ENCODE measurements at regions not wholly inside any gene's neighbourhood (a gene's known extent, or its start where the extent isn't known, plus 50 kb on each side); places are given as distances from the start of the nearest gene placed in this dataset.

GRCh38 chr9:14520341-14520740 is 172.9 kb downstream of the ZDHHC21 start:
- DNase-seq (ENCODE audit: low read depth in 2 of 2) = no peak

GRCh38 chr9:14517154-14517906 is 175.9 kb downstream of the ZDHHC21 start:
- DNase-seq (ENCODE audit: low read depth in 2 of 2) = no peak

GRCh38 chr9:14516656-14517055 is 176.6 kb downstream of the ZDHHC21 start:
- no peak for DNase-seq (ENCODE audit: low read depth in 2 of 2)

GRCh38 chr9:14515571-14516198 is 177.5 kb downstream of the ZDHHC21 start:
- DNase-seq (ENCODE audit: low read depth in 2 of 2) = no peak

GRCh38 chr9:14515049-14515448 is 178.2 kb downstream of the ZDHHC21 start:
- DNase-seq (ENCODE audit: low read depth in 2 of 2) = no peak

- no peak for DNase-seq (ENCODE audit: low read depth in 2 of 2)
These were observed 180.3 kb downstream of the ZDHHC21 start for GRCh38 chr9:14512942-14513341.

- no peak for DNase-seq (ENCODE audit: low read depth in 2 of 2)
These were observed 181.8 kb downstream of the ZDHHC21 start for GRCh38 chr9:14511452-14511851.

- DNase-seq (ENCODE audit: low read depth in 2 of 2) = no peak
These were observed 184.3 kb downstream of the ZDHHC21 start for GRCh38 chr9:14508884-14509283.

GRCh38 chr9:14501366-14501765 is 187.4 kb upstream of the NFIB start:
- no peak for DNase-seq (ENCODE audit: low read depth in 2 of 2)

GRCh38 chr9:14500705-14501104 is 186.8 kb upstream of the NFIB start:
- DNase-seq (ENCODE audit: low read depth in 2 of 2) = no peak

- DNase-seq (ENCODE audit: low read depth in 2 of 2) = no peak
These were observed 186.0 kb upstream of the NFIB start for GRCh38 chr9:14499976-14500375.

GRCh38 chr9:14498824-14499223 is 184.9 kb upstream of the NFIB start:
- DNase-seq (ENCODE audit: low read depth in 2 of 2) = no peak

GRCh38 chr9:14497476-14497875 is 183.5 kb upstream of the NFIB start:
- DNase-seq (ENCODE audit: low read depth in 2 of 2) = no peak

- DNase-seq (ENCODE audit: low read depth in 2 of 2) = no peak
These were observed 174.7 kb upstream of the NFIB start for GRCh38 chr9:14488421-14489190.

GRCh38 chr9:14487547-14488185 is 173.7 kb upstream of the NFIB start:
- no peak for DNase-seq (ENCODE audit: low read depth in 2 of 2)

GRCh38 chr9:14485366-14485765 is 171.4 kb upstream of the NFIB start:
- no peak for DNase-seq (ENCODE audit: low read depth in 2 of 2)

GRCh38 chr9:14482856-14483255 is 168.9 kb upstream of the NFIB start:
- no peak for DNase-seq (ENCODE audit: low read depth in 2 of 2)

- DNase-seq (ENCODE audit: low read depth in 2 of 2) = no peak
These were observed 166.6 kb upstream of the NFIB start for GRCh38 chr9:14480526-14480925.

- no peak for DNase-seq (ENCODE audit: low read depth in 2 of 2)
These were observed 165.2 kb upstream of the NFIB start for GRCh38 chr9:14479163-14479560.

GRCh38 chr9:14478175-14479162 is 164.5 kb upstream of the NFIB start:
- DNase-seq (ENCODE audit: low read depth in 2 of 2) = no peak

GRCh38 chr9:14471041-14471440 is 157.1 kb upstream of the NFIB start:
- no peak for DNase-seq (ENCODE audit: low read depth in 2 of 2)
